ENCODE measurements at regions not wholly inside any gene's neighbourhood (a gene's known extent, or its start where the extent isn't known, plus 50 kb on each side); places are given as distances from the start of the nearest gene placed in this dataset.

DNA sequence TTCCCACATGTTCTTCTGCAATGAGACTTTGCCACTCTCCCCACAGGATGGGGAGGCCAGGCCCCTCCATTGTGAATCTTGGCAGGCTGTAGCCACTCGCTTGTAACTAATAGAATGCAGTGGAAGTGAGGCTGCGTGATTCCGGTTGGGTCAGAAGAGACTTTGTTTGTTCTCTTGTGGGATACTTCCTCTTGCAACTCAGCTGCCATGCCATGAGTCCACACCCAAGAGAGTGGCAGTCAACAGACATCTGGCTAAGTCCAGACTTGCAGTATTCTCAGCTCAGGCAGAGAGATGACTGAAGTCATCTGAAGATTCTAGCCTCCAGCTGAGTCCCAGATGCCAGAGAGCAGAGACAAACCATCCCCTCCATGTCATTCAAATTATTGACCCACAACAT is 153.4 kb upstream of the GDF10 start:
- no peak for TF ChIP-seq POLR2A (IDR thresholded peaks at IDR 0.05)
- TF ChIP-seq, protein P1, sequence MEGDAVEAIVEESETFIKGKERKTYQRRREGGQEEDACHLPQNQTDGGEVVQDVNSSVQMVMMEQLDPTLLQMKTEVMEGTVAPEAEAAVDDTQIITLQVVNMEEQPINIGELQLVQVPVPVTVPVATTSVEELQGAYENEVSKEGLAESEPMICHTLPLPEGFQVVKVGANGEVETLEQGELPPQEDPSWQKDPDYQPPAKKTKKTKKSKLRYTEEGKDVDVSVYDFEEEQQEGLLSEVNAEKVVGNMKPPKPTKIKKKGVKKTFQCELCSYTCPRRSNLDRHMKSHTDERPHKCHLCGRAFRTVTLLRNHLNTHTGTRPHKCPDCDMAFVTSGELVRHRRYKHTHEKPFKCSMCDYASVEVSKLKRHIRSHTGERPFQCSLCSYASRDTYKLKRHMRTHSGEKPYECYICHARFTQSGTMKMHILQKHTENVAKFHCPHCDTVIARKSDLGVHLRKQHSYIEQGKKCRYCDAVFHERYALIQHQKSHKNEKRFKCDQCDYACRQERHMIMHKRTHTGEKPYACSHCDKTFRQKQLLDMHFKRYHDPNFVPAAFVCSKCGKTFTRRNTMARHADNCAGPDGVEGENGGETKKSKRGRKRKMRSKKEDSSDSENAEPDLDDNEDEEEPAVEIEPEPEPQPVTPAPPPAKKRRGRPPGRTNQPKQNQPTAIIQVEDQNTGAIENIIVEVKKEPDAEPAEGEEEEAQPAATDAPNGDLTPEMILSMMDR (IDR thresholded peaks at IDR 0.05) = no peak
